ENCODE measurements at regions not wholly inside any gene's neighbourhood (a gene's known extent, or its start where the extent isn't known, plus 50 kb on each side); places are given as distances from the start of the nearest gene placed in this dataset.
A peak's percentile ranks its signal among the peaks of the same experiment; 100 is the strongest.
"Not testable (repeated sequence)": the region's sequence is repeated elsewhere in the genome, so short reads cannot be mapped to it uniquely, and the experiment has no call there.

DNA sequence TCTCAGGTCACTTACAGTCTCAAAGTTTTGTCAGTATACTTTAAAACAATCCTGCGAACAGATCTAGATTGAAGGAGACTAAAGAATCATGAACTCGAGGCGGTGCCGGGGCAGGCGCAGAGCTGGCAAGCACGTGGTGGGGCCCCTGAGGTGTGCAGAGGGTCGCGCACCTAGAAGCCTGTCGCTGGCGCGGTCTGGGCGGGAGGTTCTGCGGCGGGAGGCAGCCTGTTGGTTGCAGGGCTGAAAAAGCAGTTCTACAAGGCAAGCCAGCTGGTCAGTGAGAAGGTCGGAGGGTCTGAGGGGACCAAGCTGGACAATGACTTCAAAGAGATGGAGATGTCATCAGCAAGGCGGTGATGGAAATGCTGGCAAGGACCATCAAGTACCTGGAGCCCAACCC, 147.0 kb downstream of the GOSR1 start:
- H3K36me3 ChIP-seq: peaks cover 25% of the 10 kb centered on the region
- H3K9ac ChIP-seq, H3K27me3 ChIP-seq, H3K4me2 ChIP-seq, H3K9me3 ChIP-seq, H4K20me1 ChIP-seq, H3K4me3 ChIP-seq, H3K4me1 ChIP-seq, H3K27ac ChIP-seq: not testable (repeated sequence)

DNA sequence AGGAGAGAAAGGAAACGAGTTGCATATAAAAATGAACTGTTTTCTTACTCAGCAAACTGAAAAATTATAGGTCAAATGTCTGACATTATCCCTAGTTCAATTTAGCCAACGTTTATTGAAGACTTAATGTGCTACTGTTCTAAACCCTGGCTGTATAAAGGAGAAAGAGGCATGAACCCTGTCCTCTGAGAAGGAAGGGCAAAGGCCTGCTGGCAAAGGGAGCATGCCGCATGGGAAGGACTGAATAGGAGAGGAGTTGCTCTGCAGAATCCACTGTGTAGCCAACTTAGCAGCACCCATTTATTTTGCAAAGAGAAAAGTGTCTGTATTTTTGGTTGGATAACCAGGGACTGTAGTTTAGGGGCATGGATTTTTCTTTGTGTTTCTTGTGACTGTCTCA, 132.5 kb downstream of the GOSR1 start:
- not testable (repeated sequence) for H3K4me2 ChIP-seq, H3K36me3 ChIP-seq, H3K4me3 ChIP-seq, H3K9me3 ChIP-seq, H3K27ac ChIP-seq, H3K9ac ChIP-seq, H3K27me3 ChIP-seq
- H3K4me1 ChIP-seq: peaks cover 15% of the 10 kb centered on the region; the same call in 1 of the 2 replicates
- peaks cover 24% of the 10 kb centered on the region for H4K20me1 ChIP-seq

DNA sequence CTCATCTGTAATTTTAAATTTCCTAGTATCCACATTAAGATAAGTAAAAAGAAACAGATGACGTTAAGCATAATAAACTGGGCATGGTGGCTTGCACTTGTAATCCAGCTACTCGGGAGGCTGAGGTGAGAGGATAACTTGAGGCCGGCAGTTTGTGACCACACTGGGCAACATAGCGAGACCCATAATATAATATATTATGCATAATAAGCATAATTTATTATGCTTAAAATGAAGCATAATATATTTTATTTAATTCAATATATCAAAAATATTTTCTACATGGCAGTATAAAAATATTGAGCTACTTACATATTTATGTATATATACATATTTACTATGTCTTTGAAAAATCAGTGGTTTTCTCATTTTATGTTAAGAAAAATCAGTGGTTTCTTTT, 128.3 kb downstream of the GOSR1 start:
- Histone ChIP-seq H4K20me1 (peaks cover 45% of the 10 kb centered on the region), H3K4me2 (no peak overlapping the region), H3K27ac (no peak overlapping the region), H3K4me1 (peaks cover 30% of the 10 kb centered on the region), H3K9me3 (no peaks in the 10 kb centered on the region), H3K36me3 (no peaks in the 10 kb centered on the region; the same call in 1 of the 2 replicates), H3K4me3 (no peak overlapping the region), H3K9ac (no peak overlapping the region), H3K27me3 (no peaks in the 10 kb centered on the region)
- no peak for TF ChIP-seq Cebpa-rat (IDR thresholded peaks at IDR 0.05)

DNA sequence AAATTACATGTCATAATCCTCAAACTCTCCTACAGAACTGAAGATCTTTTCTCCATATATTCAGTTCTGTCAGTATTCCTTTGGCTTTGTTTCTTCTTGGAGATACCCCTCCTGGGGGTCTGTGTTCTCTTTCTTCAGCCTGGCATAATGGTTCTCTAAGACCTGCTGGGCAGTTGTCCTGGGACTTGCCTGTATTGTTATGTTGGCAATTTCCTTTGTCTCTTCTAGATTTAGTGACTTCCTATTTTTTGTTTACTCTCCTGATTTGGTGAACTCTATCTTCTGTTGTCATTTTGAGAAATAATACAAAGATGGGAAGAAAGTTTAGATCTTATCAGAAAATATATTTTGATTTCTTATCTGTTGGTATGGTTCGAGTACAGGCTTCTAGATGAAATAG, 127.8 kb downstream of the GOSR1 start:
- Histone ChIP-seq H3K9me3 (no peaks in the 10 kb centered on the region), H3K9ac (no peak overlapping the region), H3K4me2 (no peak overlapping the region), H4K20me1 (peaks cover 45% of the 10 kb centered on the region), H3K27me3 (no peaks in the 10 kb centered on the region), H3K4me3 (no peak overlapping the region), H3K36me3 (no peaks in the 10 kb centered on the region; the same call in 1 of the 2 replicates), H3K27ac (no peak overlapping the region), H3K4me1 (peaks cover 30% of the 10 kb centered on the region)
- no peak for TF ChIP-seq Cebpa-rat (IDR thresholded peaks at IDR 0.05)

DNA sequence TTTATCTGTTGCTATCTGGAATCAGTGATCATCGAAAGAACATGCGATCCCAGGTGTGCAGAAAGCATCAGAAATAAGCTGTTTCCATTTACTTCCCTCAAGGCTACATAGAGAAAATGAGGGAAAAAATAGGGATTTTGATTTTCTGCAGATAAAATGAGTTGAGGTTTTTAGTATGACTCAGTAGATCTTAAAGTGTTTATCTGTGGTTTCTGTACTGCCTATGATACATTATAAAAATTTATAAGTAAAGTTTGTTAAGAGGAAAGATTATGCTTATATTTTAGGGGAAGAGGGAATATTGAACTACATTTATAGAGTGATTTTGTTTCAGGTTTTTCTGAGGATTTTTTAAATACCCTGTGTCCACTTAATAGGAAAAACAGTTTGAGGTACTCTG, 125.2 kb downstream of the GOSR1 start:
- Histone ChIP-seq H3K4me1 (peaks cover 40% of the 10 kb centered on the region), H3K4me3 (peak overlapping the region; percentile 72), H4K20me1 (peaks cover 39% of the 10 kb centered on the region), H3K4me2 (peak overlapping the region; percentile 90)
- H3K27me3 ChIP-seq, H3K9me3 ChIP-seq, H3K9ac ChIP-seq, H3K27ac ChIP-seq, H3K36me3 ChIP-seq: not testable (repeated sequence)

DNA sequence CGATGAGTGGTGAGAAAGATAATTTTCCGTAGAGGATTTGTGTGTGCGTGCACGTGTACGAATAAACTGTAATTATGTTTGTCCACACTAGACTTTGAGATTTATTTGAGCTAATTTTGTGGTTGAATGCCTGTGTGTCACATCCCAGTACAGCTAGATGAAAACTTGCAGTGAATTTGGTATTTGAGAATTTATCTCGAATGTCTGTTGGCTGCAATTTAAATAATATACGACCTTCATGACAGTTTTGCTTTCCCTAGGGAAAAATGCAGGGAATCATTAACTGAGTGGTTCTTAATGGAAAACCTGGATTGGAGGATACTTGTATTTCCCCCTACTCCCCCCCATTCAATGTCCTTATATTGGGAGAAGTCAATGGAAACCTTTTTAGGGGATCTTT, 124.8 kb downstream of the GOSR1 start:
- H3K9me3 ChIP-seq, H3K36me3 ChIP-seq, H3K27me3 ChIP-seq, H3K27ac ChIP-seq: not testable (repeated sequence)
- H3K4me3 ChIP-seq: peak overlapping the region; percentile 72
- peaks cover 35% of the 10 kb centered on the region for H4K20me1 ChIP-seq
- peak overlapping the region; percentile 90 for H3K4me2 ChIP-seq
- H3K4me1 ChIP-seq: peaks cover 40% of the 10 kb centered on the region
- H3K9ac ChIP-seq: 0 out of 2 replicates have a peak overlapping the region, but pooled peaks have one; percentile 57

DNA sequence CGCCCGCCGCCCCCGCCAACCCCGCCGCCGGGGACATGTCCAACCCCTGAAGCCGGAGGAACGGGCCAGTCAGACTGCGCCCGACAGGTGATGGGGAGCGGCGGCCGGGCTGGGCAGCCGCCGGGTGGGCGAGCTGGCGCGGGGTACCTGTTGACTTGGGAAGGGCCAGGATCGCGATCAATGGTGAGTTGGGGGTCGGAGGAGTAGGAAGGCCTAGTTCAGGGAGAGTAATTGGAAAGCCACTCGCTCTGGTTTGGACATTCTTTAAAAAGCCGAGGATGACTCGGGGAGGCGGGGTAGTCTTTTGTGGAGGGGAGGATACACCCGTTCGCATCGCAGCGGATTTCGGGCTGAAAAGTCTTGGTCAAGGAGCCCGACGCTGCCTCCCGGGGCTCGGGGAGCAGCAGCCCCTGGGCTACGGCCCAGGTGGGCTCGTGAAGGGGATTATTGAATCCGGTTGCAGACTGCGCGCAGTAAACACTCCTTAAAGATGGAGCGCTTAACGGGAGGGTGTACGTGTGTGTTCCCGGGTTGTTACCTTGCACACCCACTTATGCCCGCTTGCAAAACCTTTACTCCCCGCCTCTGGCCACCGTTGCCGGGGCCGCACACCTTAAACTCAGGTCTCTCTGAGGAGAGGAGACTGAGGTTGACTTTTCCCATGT, 123.8 kb downstream of the GOSR1 start:
- Histone ChIP-seq H3K27me3 (no peaks in the 10 kb centered on the region), H3K4me3 (peak overlapping the region; percentile 72), H3K9ac (peak overlapping the region; percentile 94), H3K9me3 (no peaks in the 10 kb centered on the region), H4K20me1 (peaks cover 31% of the 10 kb centered on the region), H3K36me3 (no peaks in the 10 kb centered on the region), H3K4me1 (peaks cover 37% of the 10 kb centered on the region), H3K27ac (peak overlapping the region; percentile 97), H3K4me2 (peak overlapping the region; percentile 90)
- TF ChIP-seq Cebpa-rat (IDR thresholded peaks at IDR 0.05): no peak

DNA sequence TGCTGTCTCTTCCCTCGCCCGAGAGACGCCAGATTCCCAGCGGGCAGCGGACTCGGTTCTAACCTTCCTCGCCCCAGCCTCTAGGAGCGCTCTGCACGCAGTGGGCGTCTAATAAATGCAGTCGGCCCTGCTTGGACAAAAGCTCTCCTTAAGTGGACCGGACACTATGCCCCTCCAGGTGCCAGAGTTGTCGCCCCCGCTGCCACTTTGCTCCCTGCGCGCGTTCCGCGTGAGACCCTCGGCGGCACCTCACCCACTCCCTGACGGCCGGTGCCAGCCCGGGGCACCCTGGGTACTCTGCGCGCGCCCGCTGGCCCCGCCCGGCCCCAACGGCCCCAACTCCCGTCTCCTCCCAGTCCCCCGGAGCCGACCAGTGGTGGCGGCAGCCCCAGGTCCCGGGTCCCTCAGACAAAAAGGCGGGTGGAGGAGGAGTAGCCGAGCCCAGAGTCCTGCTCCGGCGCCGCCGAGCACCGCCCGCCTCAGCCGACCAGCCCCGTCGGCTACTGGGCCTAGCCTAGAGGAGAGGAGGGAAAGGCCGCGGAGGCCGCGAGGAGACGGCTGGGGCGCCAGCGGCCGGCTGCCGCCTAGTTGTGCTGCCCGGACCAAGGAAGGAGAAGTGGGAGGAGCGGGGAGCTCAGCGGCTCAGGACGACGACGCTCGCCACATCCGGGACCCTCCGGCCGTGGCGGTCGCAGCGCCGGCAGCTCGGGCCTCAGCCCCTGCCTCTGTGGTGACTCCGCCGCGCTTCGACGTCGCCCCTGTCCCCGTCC, 123.0 kb downstream of the GOSR1 start:
- H4K20me1 ChIP-seq: peaks cover 27% of the 10 kb centered on the region
- H3K4me3 ChIP-seq: peak overlapping the region; percentile 72
- no peaks in the 10 kb centered on the region for H3K36me3 ChIP-seq
- peak overlapping the region; percentile 90 for H3K4me2 ChIP-seq
- no peak for TF ChIP-seq Cebpa-rat (IDR thresholded peaks at IDR 0.05)
- H3K4me1 ChIP-seq: peaks cover 30% of the 10 kb centered on the region
- peak overlapping the region; percentile 97 for H3K27ac ChIP-seq
- no peaks in the 10 kb centered on the region for H3K27me3 ChIP-seq
- H3K9me3 ChIP-seq: peaks cover 6% of the 10 kb centered on the region
- peak overlapping the region; percentile 94 for H3K9ac ChIP-seq

DNA sequence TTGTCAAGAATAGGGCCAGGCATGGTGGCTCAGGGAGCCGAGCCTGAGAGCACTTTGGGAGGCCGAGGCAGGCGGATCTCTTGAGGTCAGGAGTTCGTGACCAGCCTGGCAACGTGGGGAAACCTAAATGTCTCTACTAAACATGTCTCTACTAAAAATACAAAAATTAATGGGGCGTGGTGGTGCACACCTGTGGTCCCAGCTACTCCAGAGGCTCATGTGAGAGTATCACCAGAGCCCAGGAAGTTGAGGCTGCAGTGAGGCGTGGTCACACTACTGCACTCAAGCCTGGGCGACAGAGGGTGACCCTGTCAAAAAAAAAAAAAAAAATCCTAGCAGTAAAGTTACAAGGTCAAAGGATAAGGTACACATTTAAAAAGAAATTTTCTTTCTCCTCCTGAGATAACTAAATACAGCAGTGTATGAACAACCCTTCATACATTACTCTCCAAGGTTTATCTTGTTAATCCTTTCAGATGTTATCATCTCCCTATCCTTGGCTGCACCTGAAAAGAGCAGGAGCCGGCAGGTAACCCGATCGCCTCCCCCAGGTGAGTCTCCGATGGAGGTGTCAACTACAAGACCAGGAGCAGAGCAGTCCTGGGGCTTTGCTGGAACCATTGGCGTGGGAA, 122.3 kb downstream of the GOSR1 start:
- H3K36me3 ChIP-seq: no peaks in the 10 kb centered on the region
- no peak for TF ChIP-seq Cebpa-rat (IDR thresholded peaks at IDR 0.05)
- peak overlapping the region; percentile 97 for H3K27ac ChIP-seq
- H3K4me2 ChIP-seq: peak overlapping the region; percentile 90
- H4K20me1 ChIP-seq: peaks cover 20% of the 10 kb centered on the region
- H3K27me3 ChIP-seq: no peaks in the 10 kb centered on the region
- peaks cover 13% of the 10 kb centered on the region for H3K9me3 ChIP-seq
- H3K9ac ChIP-seq: peak overlapping the region; percentile 94
- peak overlapping the region; percentile 72 for H3K4me3 ChIP-seq
- H3K4me1 ChIP-seq: peaks cover 24% of the 10 kb centered on the region

DNA sequence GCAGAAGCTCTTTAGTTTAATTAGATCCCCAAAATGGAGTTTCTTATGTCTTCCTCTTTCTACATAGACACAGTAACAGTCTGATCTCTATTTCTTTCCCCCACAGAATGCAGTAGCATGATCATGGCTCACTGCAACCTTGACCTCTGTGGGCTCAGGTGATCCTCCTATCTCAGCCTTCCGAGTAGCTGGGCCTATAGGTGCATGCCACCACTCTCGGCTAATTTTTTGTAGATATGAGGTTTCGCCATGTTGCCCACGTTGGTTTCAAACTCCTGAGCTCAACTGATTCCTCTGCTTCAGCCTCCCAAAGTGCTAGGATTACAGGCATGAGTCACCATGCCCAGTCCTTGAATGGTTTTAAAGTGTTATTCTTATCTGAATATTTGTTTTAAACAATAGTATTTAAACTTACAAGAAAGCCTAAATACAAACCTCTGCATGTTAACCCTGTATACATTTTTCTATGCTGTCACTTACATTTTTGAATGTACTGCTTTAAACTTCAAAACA, 120.6 kb downstream of the GOSR1 start:
- H3K4me1 ChIP-seq: peaks cover 19% of the 10 kb centered on the region
- H3K36me3 ChIP-seq: no peaks in the 10 kb centered on the region
- H3K27ac ChIP-seq: no peak overlapping the region
- H3K9me3 ChIP-seq: peaks cover 17% of the 10 kb centered on the region
- no peaks in the 10 kb centered on the region for H3K27me3 ChIP-seq
- no peak overlapping the region for H3K9ac ChIP-seq
- no peak for TF ChIP-seq Cebpa-rat (IDR thresholded peaks at IDR 0.05)
- no peak overlapping the region for H3K4me2 ChIP-seq
- H4K20me1 ChIP-seq: peaks cover 10% of the 10 kb centered on the region
- no peak overlapping the region for H3K4me3 ChIP-seq

DNA sequence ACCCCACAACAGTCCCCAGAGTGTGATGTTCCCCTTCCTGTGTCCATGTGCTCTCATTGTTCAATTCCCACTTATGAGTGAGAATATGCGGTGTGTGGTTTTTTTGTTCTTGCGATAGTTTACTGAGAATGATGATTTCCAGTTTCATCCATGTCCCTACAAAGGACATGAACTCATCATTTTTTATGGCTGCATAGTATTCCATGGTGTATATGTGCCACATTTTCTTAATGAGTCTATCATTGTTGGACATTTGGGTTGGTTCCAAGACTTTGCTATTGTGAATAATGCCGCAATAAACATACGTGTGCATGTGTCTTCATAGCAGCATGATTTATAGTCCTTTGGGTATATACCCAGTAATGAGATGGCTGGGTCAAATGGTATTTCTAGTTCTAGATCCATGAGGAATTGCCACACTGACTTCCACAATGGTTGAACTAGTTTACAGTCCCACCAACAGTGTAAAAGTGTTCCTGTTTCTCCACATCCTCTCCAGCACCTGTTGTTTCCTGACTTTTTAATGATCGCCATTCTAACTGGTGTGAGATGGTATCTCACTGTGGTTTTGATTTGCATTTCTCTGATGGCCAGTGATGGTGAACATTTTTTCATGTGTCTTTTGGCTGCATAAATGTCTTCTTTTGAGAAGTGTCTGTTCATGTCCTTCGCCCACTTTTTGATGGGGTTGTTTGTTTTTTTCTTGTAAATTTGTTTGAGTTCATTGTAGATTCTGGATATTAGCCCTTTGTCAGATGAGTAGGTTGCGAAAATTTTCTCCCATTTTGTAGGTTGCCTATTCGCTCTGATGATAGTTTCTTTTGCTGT, 120.0 kb downstream of the GOSR1 start:
- H3K27ac ChIP-seq, H3K9ac ChIP-seq, H4K20me1 ChIP-seq, H3K4me2 ChIP-seq, H3K27me3 ChIP-seq, H3K4me3 ChIP-seq, H3K36me3 ChIP-seq: not testable (repeated sequence)
- Histone ChIP-seq H3K9me3 (peaks cover 17% of the 10 kb centered on the region), H3K4me1 (peaks cover 15% of the 10 kb centered on the region)

DNA sequence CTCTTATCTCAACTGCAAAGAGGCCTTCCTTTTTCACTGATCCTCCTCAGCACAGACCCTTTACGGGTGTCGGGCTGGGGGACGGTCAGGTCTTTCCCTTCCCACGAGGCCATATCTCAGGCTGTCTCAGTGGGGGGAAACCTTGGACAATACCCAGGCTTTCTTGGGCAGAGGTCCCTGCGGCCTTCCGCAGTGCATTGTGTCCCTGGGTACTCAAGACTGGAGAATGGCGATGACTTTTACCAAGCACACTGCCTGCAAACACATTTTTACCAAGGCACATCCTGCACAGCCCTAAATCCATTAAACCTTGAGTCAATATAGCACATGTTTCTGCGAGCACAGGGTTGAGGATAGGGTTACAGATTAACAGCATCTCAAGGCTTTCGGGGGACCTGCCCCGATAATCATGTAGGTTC, 117.8 kb downstream of the GOSR1 start:
- H3K9me3 ChIP-seq: peaks cover 17% of the 10 kb centered on the region
- not testable (repeated sequence) for H3K4me3 ChIP-seq, H3K27me3 ChIP-seq, H3K9ac ChIP-seq, H3K27ac ChIP-seq, H4K20me1 ChIP-seq, H3K36me3 ChIP-seq, H3K4me2 ChIP-seq
- H3K4me1 ChIP-seq: peaks cover 18% of the 10 kb centered on the region

Data from BLaER1 (cell line).